GM12891 (cell line): ENCODE measurements at regions not wholly inside any gene's neighbourhood (a gene's known extent, or its start where the extent isn't known, plus 50 kb on each side); places are given as distances from the start of the nearest gene placed in this dataset.

ENCODE experiments used
- PAX5 ChIP-seq: IDR thresholded peaks from 2 replicates; pipeline ENCODE4 v1.6.1; 2011; ENCODE audit warnings: low read length, moderate library complexity, mild to moderate bottlenecking; ENCODE audit not compliant: insufficient read depth, severe bottlenecking
- POLR2A ChIP-seq: IDR thresholded peaks from 2 replicates; pipeline ENCODE4 v1.6.1; 2011; ENCODE audit warnings: low read depth, low read length, control low read depth
- POLR2AphosphoS5 ChIP-seq: IDR thresholded peaks from 2 replicates; pipeline ENCODE4 v1.6.1; 2011; ENCODE audit warnings: low read depth, low read length, control low read depth
- POU2F2 ChIP-seq: IDR thresholded peaks from 2 replicates; pipeline ENCODE4 v1.6.1; 2011; ENCODE audit warnings: low read depth, mild to moderate bottlenecking, control low read depth, low read length, moderate library complexity
- SPI1 ChIP-seq: IDR thresholded peaks from 2 replicates; pipeline ENCODE4 v1.6.1; 2011; ENCODE audit warnings: low read depth, low read length, control low read depth
- TAF1 ChIP-seq: IDR thresholded peaks from 2 replicates; pipeline ENCODE4 v1.6.1; 2011; ENCODE audit warnings: low read depth, low read length, control low read depth

GRCh38 chr1:157407917-157408525 is 144.3 kb downstream of the FCRL5 start:
- TF ChIP-seq POLR2A, result no peak
- no peak for TF ChIP-seq POLR2AphosphoS5
- no peak for TF ChIP-seq TAF1
- no peak for TF ChIP-seq PAX5
- no peak for TF ChIP-seq POU2F2
- no peak for TF ChIP-seq SPI1
